Left lung (tissue), 4 donors: ENCODE measurements at regions not wholly inside any gene's neighbourhood (a gene's known extent, or its start where the extent isn't known, plus 50 kb on each side); places are given as distances from the start of the nearest gene placed in this dataset.
A peak's percentile ranks its signal among the peaks of the same experiment; 100 is the strongest.

Source experiments
- ATAC-seq: fragments of 200-7000 bp; cut with Tn5 transposase; one replicate; pipeline ENCODE4 v1.9.1; 2020; ENCODE audit warnings: moderate library complexity
- DNase-seq, 4 donors: peaks; one replicate each; pipeline ENCODE4 v3.0.0-alpha.2; 2013 to 2020
- H3K27ac ChIP-seq, 2 donors: fragments of 200-600 bp; sonication (generic) in 1 of 2; one replicate each; pipeline versions ENCODE4 v1.5.0 to v1.8.0; 2020 to 2021
- H3K27me3 ChIP-seq, 2 donors: fragments of 200-600 bp; sonication (generic) in 1 of 2; one replicate each; pipeline versions ENCODE4 v1.5.0 to v1.8.0; 2020 to 2021
- H3K36me3 ChIP-seq, 2 donors: fragments of 200-600 bp; sonication (generic) in 1 of 2; one replicate each; pipeline versions ENCODE4 v1.5.0 to v1.8.0; 2020 to 2021
- H3K4me1 ChIP-seq, 2 donors: fragments of 200-600 bp; one replicate each; pipeline ENCODE4 v1.8.0; 2021
- H3K4me3 ChIP-seq, 2 donors: fragments of 200-600 bp; sonication (generic) in 1 of 2; one replicate each; pipeline versions ENCODE4 v1.5.0 to v1.8.0; 2020 to 2021; ENCODE audit warnings: mild to moderate bottlenecking in 1 of 2
- H3K9me3 ChIP-seq, 2 donors: fragments of 200-600 bp; sonication (generic) in 1 of 2; one replicate each; pipeline versions ENCODE4 v1.5.0 to v1.8.0; 2020 to 2021
- intact Hi-C, 2 donors: fragments of 100-400 bp; cut with DNase I; formaldehyde crosslinking; loops; one replicate each; pipeline versions ENCODE4 v1.11.2 to v1.14.2; 2022
- TF ChIP-seq, protein P1 (sequence below), 2 donors: fragments of 200-600 bp; sonication (generic) in 1 of 2; IDR thresholded peaks; one replicate each; pipeline versions ENCODE4 v1.5.0 to v1.8.0; 2021; ENCODE audit warnings: antibody characterized with exemption in 2 of 2
- donor health status: DM: no; HTN: yes; CAD: no.
- donor health status: DM: no; HTN: no; CAD: no.

DNA sequence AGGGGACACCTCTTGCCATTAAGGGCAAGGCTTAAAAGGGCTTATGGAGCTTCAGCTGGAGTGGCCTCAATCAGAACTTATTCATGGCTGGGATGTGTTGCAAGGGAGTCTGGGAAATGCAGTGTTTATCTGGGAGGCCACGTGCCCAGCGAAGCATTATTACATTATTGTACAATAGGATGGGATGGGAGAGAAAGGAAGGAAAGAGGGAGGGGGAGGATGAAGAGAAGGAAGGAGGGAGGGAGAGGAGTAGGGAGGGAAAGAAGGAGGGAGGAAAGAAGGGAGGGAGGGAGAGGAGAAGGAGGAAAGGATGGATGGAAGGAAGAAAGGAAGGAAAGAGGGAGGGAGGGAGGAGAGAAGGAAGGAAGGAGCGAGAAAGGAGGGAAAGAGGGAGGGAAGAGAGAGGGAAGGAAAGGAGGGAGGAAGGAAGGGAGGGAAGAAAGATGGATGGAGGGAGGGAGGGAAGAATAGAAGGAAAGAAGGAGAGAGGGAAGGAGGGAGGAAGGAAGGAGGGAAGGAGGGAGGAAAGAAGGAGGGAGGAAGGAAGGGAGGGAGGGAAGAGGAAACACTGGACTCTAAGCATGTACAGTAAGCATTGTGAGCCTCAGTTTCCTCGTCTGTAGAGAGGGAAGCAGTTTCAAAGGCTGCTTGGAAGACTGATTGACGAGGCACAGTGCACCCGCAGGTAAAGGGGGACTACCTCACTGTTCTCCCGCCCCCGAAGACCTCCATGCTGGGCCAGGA, 62.2 kb downstream of the MYEOV start:
- H3K4me3 ChIP-seq: no peak overlapping the region
- no peak for DNase-seq
- H3K4me1 ChIP-seq: peaks cover 7 to 15% of the 10 kb centered on the region in 2 donors
- TF ChIP-seq, protein P1, sequence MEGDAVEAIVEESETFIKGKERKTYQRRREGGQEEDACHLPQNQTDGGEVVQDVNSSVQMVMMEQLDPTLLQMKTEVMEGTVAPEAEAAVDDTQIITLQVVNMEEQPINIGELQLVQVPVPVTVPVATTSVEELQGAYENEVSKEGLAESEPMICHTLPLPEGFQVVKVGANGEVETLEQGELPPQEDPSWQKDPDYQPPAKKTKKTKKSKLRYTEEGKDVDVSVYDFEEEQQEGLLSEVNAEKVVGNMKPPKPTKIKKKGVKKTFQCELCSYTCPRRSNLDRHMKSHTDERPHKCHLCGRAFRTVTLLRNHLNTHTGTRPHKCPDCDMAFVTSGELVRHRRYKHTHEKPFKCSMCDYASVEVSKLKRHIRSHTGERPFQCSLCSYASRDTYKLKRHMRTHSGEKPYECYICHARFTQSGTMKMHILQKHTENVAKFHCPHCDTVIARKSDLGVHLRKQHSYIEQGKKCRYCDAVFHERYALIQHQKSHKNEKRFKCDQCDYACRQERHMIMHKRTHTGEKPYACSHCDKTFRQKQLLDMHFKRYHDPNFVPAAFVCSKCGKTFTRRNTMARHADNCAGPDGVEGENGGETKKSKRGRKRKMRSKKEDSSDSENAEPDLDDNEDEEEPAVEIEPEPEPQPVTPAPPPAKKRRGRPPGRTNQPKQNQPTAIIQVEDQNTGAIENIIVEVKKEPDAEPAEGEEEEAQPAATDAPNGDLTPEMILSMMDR (IDR thresholded peaks at IDR 0.05): no peak
- no peak overlapping the region for H3K27ac ChIP-seq
- intact Hi-C loops: no loop called here
- H3K9me3 ChIP-seq: peaks cover 0 to 5% of the 10 kb centered on the region in 2 donors
- no peaks in the 10 kb centered on the region for H3K36me3 ChIP-seq
- no peak for ATAC-seq
- H3K27me3 ChIP-seq: no peaks in the 10 kb centered on the region

DNA sequence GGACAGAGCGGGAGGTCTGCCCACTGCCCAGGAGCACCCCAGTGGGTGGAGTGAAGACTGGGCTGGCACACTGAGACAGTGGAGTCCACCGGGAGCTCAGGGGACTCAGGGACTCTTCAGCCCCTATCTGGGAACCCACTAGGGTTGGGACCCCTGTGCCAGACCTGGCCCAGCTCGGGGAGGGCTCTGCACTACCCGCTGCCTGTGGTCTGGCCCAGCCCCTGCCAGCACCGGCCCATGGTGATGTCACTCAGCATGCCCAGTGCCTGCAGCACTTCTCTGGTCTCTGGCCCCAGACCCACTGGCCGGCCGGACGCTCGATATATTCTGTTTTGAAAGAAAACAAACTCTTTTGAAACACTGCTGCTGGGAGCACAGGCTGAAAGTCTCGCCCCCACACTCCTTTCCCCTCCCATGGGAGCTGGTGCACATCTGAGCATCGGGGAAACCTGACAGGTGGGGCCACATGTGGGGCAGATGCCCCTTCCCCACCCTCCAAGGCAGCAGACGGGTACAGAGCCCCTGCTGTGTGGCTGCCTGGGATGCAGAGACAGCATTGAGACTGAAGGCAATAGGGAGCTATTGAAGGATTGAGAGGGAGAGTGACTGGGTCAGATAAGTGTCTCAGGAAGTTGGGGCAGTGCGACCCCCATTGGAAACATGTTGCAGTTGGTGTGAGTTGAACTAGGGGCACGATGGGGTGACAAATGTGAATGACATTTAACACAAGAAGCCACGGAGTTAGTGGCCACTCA, 62.9 kb downstream of the MYEOV start:
- intact Hi-C loops: no loop called here
- no peaks in the 10 kb centered on the region for H3K27me3 ChIP-seq
- H3K4me1 ChIP-seq: peaks cover 7 to 15% of the 10 kb centered on the region in 2 donors
- no peak overlapping the region for H3K27ac ChIP-seq
- TF ChIP-seq, protein P1 (IDR thresholded peaks at IDR 0.05): no peak
- no peak overlapping the region for H3K4me3 ChIP-seq
- H3K36me3 ChIP-seq: no peaks in the 10 kb centered on the region
- no peak for ATAC-seq
- peaks cover 0 to 5% of the 10 kb centered on the region in 2 donors for H3K9me3 ChIP-seq
- peak in 1 of 4 donors; percentile 68 for DNase-seq

DNA sequence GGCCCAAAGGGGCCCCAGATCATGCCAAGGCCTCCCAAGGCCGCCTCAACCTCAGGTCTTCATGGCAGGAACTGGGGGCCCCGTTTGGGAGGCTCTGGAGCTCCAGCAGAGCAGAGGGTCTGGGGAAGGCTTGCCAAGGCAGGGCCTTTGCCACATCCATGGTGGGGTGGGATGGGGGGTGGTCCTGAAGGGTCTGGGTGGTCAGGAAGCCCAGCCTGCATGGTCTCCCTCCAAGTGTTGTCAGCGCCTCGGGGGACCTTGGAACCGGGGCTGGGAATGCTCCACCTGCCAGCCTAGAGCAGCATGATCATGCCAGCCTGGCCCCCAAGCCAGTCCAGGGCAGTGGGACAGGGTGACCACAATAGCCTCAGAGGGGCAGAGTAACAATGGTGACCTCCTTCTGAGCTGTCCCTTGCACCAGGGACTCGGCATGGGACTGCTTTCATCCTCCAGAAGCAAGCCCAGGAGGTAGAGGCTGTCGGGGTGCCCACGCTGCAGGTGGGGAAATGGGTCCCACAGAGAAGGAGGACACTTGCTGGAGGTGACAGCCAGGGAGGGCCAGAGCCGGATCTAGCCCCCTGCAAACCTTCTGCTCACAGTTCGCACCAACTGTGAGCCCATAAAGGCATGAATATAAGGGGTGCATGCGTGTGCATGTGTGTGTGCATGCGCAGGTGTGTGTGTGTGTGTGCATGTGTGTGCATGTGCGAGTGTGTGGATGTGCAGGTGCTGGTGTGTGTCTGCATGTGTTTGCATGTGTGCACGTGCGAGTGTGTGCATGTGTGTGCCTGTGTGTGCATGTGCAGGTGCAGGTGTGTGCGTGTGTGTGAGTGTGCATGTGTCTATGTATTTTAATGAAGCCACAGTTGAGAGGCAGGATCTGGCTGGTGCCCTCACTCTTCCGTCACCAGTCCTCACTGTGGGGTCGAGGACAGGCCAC, 63.8 kb downstream of the MYEOV start:
- no peak for ATAC-seq
- Histone ChIP-seq H3K27ac (no peak overlapping the region), H3K4me1 (peaks cover 4 to 7% of the 10 kb centered on the region in 2 donors), H3K4me3 (no peak overlapping the region), H3K9me3 (peaks cover 0 to 5% of the 10 kb centered on the region in 2 donors), H3K27me3 (no peaks in the 10 kb centered on the region), H3K36me3 (no peaks in the 10 kb centered on the region)
- intact Hi-C loops: no loop called here
- TF ChIP-seq, protein P1 (IDR thresholded peaks at IDR 0.05): no peak
- peak in 1 of 4 donors; percentile 50 for DNase-seq

DNA sequence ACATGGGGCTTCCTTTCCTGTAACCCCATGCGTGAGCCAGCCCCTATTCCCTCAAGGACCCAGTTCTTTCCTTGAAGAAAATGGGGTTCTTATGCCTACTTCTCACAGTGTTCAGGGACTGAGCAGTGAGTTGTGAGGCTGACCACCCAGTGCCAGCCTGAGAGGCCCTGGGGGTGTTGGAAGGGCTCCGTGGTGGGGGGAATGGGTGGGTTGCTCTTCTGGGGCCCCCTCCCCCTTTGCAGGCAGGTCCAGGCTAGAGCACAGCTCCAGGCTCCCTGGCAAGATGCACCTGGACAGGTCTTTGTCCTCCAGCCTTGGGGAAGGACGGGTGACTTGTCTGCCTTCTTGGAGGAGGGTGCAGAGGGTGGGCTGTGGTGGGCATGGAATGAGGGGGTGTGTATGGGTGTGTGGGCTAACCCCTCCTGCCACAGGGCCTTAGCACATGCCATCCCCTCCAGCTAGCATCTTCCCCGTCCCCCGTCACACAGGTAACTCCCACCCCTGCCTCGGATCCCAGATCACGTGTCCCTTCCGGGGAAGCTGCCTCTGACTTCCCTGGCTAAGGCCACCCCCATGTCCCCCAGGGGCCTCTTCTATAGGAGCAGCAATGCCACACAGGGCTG, 64.6 kb downstream of the MYEOV start:
- DNase-seq (no peak), ATAC-seq (no peak)
- no peak overlapping the region for H3K4me3 ChIP-seq

More for the DNA sequence above, 64.6 kb downstream of the MYEOV start:
- Histone ChIP-seq H3K4me1 (no peaks in the 10 kb centered on the region), H3K27ac (no peak overlapping the region), H3K27me3 (no peaks in the 10 kb centered on the region), H3K9me3 (peaks cover 0 to 5% of the 10 kb centered on the region in 2 donors), H3K36me3 (no peaks in the 10 kb centered on the region)
- intact Hi-C loops: no loop called here
- TF ChIP-seq, protein P1 (IDR thresholded peaks at IDR 0.05): no peak
